Endometrial microvascular endothelial cells (primary cell): ENCODE measurements at regions not wholly inside any gene's neighbourhood (a gene's known extent, or its start where the extent isn't known, plus 50 kb on each side); places are given as distances from the start of the nearest gene placed in this dataset.

Source experiments
- in situ Hi-C: cut with HindIII; loops from 2 replicates; pipeline ENCODE4 v1.10.0; 2017; ENCODE audit warnings: low sequenced_read_pairs, low pct_unique_long_range_greater_than_20kb; ENCODE audit errors: inconsistent ontology term

GRCh38 chr3:195005759-195006510, 265.0 kb downstream of the XXYLT1 start:
- in situ Hi-C loops = no loop called here

- in situ Hi-C loops = no loop called here
Measured at GRCh38 chr3:195007151-195007550, 263.8 kb downstream of the XXYLT1 start.

- in situ Hi-C loops = no loop called here
Measured at GRCh38 chr3:195007766-195008165, 263.2 kb downstream of the XXYLT1 start.

- in situ Hi-C loops = no loop called here
Measured at GRCh38 chr3:195008816-195009215, 262.1 kb downstream of the XXYLT1 start.

GRCh38 chr3:195009616-195010015, 261.3 kb downstream of the XXYLT1 start:
- in situ Hi-C loops = no loop called here

- in situ Hi-C loops = no loop called here
Measured at GRCh38 chr3:195010551-195011100, 260.3 kb downstream of the XXYLT1 start.

- in situ Hi-C loops = no loop called here
Measured at GRCh38 chr3:195011231-195011834, 259.6 kb downstream of the XXYLT1 start.

- in situ Hi-C loops = no loop called here
Measured at GRCh38 chr3:195012100-195012499, 258.9 kb downstream of the XXYLT1 start.

- in situ Hi-C loops = no loop called here
Measured at GRCh38 chr3:195012571-195012970, 258.4 kb downstream of the XXYLT1 start.

GRCh38 chr3:195013411-195014361, 257.3 kb downstream of the XXYLT1 start:
- in situ Hi-C loops = no loop called here

- in situ Hi-C loops = no loop called here
Measured at GRCh38 chr3:195015021-195015420, 255.9 kb downstream of the XXYLT1 start.

- in situ Hi-C loops = no loop called here
Measured at GRCh38 chr3:195017151-195017550, 253.8 kb downstream of the XXYLT1 start.
